Ishikawa (cell line): ENCODE measurements at regions not wholly inside any gene's neighbourhood (a gene's known extent, or its start where the extent isn't known, plus 50 kb on each side); places are given as distances from the start of the nearest gene placed in this dataset.

Experiments
- EGR1 ChIP-seq: IDR thresholded peaks from 2 replicates; pipeline ENCODE4 v1.6.1; 2012
- EP300 ChIP-seq: IDR thresholded peaks from 2 replicates; pipeline ENCODE4 v1.6.1; 2012; ENCODE audit warnings: borderline replicate concordance
- REST ChIP-seq: IDR thresholded peaks from 2 replicates; pipeline ENCODE4 v1.6.1; 2012; ENCODE audit warnings: low read depth, mild to moderate bottlenecking
- TAF1 ChIP-seq: IDR thresholded peaks from 2 replicates; pipeline ENCODE4 v1.6.1; 2012; ENCODE audit warnings: low read depth, mild to moderate bottlenecking
- USF1 ChIP-seq: IDR thresholded peaks from 2 replicates; pipeline ENCODE4 v1.6.1; 2012

- no peak for TF ChIP-seq EGR1
- no peak for TF ChIP-seq USF1
- TF ChIP-seq EP300 = no peak
- TF ChIP-seq TAF1 = no peak
- no peak for TF ChIP-seq REST
Measured at GRCh38 chr6:140256248-140256647, 881.8 kb upstream of the CITED2 start.
